Osteoblast (primary cell): ENCODE measurements at regions not wholly inside any gene's neighbourhood (a gene's known extent, or its start where the extent isn't known, plus 50 kb on each side); places are given as distances from the start of the nearest gene placed in this dataset.

ENCODE experiments used
- DNase-seq: peaks from one replicate; pipeline ENCODE4 v3.0.0; 2011; ENCODE audit warnings: low spot score, mixed read lengths; ENCODE audit not compliant: insufficient read length; ENCODE audit errors: missing footprints
- H2AFZ ChIP-seq: 2 replicates; pipeline ENCODE4 v1.6.0; 2011; ENCODE audit warnings: mild to moderate bottlenecking, low read length
- H3K27ac ChIP-seq: 2 replicates; pipeline ENCODE4 v1.5.1; 2011; ENCODE audit warnings: mild to moderate bottlenecking, low read depth, low read length, moderate library complexity
- H3K27me3 ChIP-seq: 2 replicates; pipeline ENCODE4 v1.6.0; 2012; ENCODE audit warnings: mild to moderate bottlenecking, control low read depth, inconsistent platforms, low read length, moderate library complexity; ENCODE audit not compliant: insufficient read depth
- H3K36me3 ChIP-seq: 2 replicates; pipeline ENCODE4 v1.5.1; 2011; ENCODE audit warnings: mild to moderate bottlenecking, low read length, control low read depth, moderate library complexity; ENCODE audit not compliant: insufficient read depth
- H3K4me1 ChIP-seq: 2 replicates; pipeline ENCODE4 v1.5.1; 2011; ENCODE audit warnings: mild to moderate bottlenecking, low read length, control low read depth, moderate library complexity; ENCODE audit not compliant: insufficient read depth
- H3K4me2 ChIP-seq: 2 replicates; pipeline ENCODE4 v1.6.0; 2011; ENCODE audit warnings: mild to moderate bottlenecking, low read length; ENCODE audit not compliant: insufficient read depth
- H3K4me3 ChIP-seq: fragments of 200-600 bp; sonication (generic); 3 replicates; pipeline ENCODE4 v1.5.1; 2012; ENCODE audit warnings: mild to moderate bottlenecking, low read length, inconsistent platforms; ENCODE audit not compliant: insufficient read depth
- H3K79me2 ChIP-seq: 2 replicates; pipeline ENCODE4 v1.6.0; 2012; ENCODE audit warnings: mild to moderate bottlenecking, low read length, control low read depth, inconsistent platforms; ENCODE audit not compliant: insufficient read depth
- H3K9me3 ChIP-seq: 2 replicates; pipeline ENCODE4 v1.5.1; 2011; ENCODE audit warnings: low read depth, low read length, control low read depth
- H4K20me1 ChIP-seq: 2 replicates; pipeline ENCODE4 v1.6.0; 2012; ENCODE audit warnings: mild to moderate bottlenecking, low read length, control low read depth; ENCODE audit not compliant: insufficient read depth
- TF ChIP-seq, protein P1 (sequence below): IDR thresholded peaks from 2 replicates; pipeline ENCODE4 v1.5.1; 2011; ENCODE audit warnings: mild to moderate bottlenecking, low read depth, low read length, moderate library complexity; ENCODE audit errors: extremely low read depth

DNA sequence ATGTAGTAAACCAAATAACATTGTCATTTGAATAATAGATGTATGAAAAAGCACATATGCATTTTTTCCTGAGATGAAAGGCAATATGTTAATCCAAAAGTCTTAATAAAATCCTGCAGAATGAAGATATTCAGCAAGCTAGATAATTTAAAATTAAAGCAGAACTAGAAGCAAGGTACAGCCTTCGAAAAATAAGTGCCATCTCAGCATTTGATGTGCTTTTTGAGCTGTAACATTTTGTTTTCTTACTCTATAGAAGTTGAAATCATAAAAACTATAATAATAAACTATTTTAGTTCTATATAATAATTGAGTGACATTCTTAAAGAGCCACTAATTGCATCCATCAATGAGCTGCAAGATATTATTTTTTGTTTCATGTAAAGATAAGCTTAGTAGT is 410.4 kb upstream of the TRAM1L1 start:
- no peak overlapping the region for H3K4me2 ChIP-seq
- no peaks in the 10 kb centered on the region for H3K9me3 ChIP-seq
- H3K36me3 ChIP-seq, result no peaks in the 10 kb centered on the region
- no peak overlapping the region for H3K4me3 ChIP-seq
- no peaks in the 10 kb centered on the region for H3K27me3 ChIP-seq
- no peaks in the 10 kb centered on the region for H3K4me1 ChIP-seq
- H3K79me2 ChIP-seq, result no peaks in the 10 kb centered on the region
- no peak overlapping the region for H3K27ac ChIP-seq
- TF ChIP-seq, protein P1, sequence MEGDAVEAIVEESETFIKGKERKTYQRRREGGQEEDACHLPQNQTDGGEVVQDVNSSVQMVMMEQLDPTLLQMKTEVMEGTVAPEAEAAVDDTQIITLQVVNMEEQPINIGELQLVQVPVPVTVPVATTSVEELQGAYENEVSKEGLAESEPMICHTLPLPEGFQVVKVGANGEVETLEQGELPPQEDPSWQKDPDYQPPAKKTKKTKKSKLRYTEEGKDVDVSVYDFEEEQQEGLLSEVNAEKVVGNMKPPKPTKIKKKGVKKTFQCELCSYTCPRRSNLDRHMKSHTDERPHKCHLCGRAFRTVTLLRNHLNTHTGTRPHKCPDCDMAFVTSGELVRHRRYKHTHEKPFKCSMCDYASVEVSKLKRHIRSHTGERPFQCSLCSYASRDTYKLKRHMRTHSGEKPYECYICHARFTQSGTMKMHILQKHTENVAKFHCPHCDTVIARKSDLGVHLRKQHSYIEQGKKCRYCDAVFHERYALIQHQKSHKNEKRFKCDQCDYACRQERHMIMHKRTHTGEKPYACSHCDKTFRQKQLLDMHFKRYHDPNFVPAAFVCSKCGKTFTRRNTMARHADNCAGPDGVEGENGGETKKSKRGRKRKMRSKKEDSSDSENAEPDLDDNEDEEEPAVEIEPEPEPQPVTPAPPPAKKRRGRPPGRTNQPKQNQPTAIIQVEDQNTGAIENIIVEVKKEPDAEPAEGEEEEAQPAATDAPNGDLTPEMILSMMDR, result no peak
- DNase-seq, result no peak
- H2AFZ ChIP-seq, result no peak overlapping the region
- H4K20me1 ChIP-seq, result no peaks in the 10 kb centered on the region

DNA sequence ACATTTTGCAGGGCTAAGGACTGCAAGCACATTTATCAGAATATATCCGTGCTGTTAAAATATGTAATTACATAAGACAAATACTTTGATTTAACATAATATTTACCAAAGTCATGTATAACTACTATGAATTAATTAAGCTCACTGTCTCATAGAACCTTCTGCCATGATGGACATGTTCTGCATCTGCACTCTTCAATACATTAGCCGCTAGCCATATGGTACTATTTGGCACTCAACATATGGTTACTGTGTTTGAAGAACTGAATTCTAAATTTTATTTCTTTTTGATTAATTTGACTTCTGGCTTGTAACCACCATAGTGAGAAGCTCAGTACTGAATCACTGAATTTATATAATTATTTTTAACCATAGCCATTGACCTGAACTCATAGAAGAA is 427.0 kb upstream of the TRAM1L1 start:
- Histone ChIP-seq H3K27ac (no peak overlapping the region), H3K4me2 (no peak overlapping the region), H4K20me1 (no peaks in the 10 kb centered on the region), H3K9me3 (no peaks in the 10 kb centered on the region), H3K4me1 (no peaks in the 10 kb centered on the region), H2AFZ (no peak overlapping the region), H3K79me2 (no peaks in the 10 kb centered on the region), H3K27me3 (no peaks in the 10 kb centered on the region), H3K36me3 (no peaks in the 10 kb centered on the region), H3K4me3 (no peak overlapping the region)
- TF ChIP-seq, protein P1, result no peak
- no peak for DNase-seq

DNA sequence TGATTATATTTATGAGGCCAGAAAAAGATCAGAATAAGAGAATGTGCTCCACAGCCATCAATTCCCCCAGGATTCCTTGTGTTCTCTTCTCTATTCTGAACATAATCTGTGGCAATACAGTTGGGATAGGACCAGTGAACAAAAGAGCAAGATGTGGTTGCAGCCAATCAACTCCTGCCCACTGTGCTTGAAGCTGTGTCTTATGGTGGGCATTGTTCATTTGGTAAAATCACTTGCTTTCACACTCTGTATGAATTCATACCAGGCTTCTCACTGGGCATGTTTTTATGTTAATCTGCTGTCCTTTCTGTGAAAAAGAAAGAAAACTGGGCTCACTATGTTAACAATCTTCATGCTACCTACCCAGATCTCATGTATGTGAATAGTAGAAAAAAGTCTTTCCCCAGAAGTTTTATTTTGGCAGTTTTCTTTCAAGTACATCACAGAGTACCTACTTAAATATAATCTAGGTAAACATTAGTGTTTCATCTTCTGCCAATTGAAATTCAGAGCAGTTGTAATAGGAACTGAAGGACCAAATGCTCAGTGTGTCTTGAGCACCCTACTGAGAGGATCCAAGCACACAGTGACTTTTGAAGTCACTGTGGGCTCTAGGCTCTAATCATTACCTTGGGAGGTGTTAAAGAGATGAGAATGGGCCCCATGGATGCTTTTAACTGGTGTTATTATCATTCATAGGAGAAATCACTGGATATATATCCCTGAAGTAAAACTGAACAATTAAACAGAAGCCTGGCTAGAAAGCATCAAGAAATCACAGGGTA is 429.2 kb upstream of the TRAM1L1 start:
- no peak for DNase-seq
- TF ChIP-seq, protein P1, result no peak
- no peak overlapping the region for H2AFZ ChIP-seq

DNA sequence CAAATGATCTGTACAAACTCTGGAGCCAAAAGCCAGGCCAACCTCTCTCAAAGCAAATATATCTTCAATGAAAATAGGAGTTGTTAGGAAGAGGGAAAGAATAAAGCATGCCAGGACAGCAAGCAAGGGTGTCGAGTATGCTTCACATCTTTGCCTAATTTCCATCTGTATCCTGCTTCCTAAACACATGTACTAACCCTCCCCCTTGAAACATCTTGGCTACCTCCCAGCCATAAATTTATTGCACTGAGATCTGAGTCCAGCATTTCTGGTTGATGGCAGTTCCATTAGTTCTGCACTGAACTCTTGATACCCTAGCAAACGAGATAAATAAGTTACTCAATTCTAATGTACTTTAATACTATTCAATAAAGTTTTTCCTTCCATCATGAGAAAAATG is 430.5 kb upstream of the TRAM1L1 start:
- no peaks in the 10 kb centered on the region for H3K4me1 ChIP-seq
- no peak overlapping the region for H3K4me3 ChIP-seq
- no peaks in the 10 kb centered on the region for H4K20me1 ChIP-seq
- no peaks in the 10 kb centered on the region for H3K27me3 ChIP-seq
- TF ChIP-seq, protein P1, result no peak
- no peaks in the 10 kb centered on the region for H3K9me3 ChIP-seq
- H3K36me3 ChIP-seq, result no peaks in the 10 kb centered on the region
- H3K4me2 ChIP-seq, result no peak overlapping the region
- no peak overlapping the region for H2AFZ ChIP-seq
- no peak for DNase-seq
- no peak overlapping the region for H3K27ac ChIP-seq
- H3K79me2 ChIP-seq, result no peaks in the 10 kb centered on the region

More for the DNA sequence above, 429.2 kb upstream of the TRAM1L1 start:
- H3K4me2 ChIP-seq, result no peak overlapping the region
- H3K27ac ChIP-seq, result no peak overlapping the region
- no peaks in the 10 kb centered on the region for H3K4me1 ChIP-seq
- no peaks in the 10 kb centered on the region for H3K79me2 ChIP-seq
- no peaks in the 10 kb centered on the region for H3K9me3 ChIP-seq
- H3K36me3 ChIP-seq, result no peaks in the 10 kb centered on the region
- H3K4me3 ChIP-seq, result no peak overlapping the region
- H3K27me3 ChIP-seq, result no peaks in the 10 kb centered on the region
- no peaks in the 10 kb centered on the region for H4K20me1 ChIP-seq
